GM23338 (cell line): ENCODE measurements at regions not wholly inside any gene's neighbourhood (a gene's known extent, or its start where the extent isn't known, plus 50 kb on each side); places are given as distances from the start of the nearest gene placed in this dataset.

Source experiments
- POLR2AphosphoS5 ChIP-seq: IDR thresholded peaks from 2 replicates; pipeline ENCODE4 v1.6.1; 2016; ENCODE audit warnings: antibody characterized with exemption, low read depth
- TF ChIP-seq, protein P1 (sequence below), 2 experiments: fragments of 200-600 bp in 1 of 2; sonication (generic) in 1 of 2; conservative IDR thresholded peaks; 2 replicates each; pipeline versions ENCODE4 v1.5.1 to v1.6.1; 2016 to 2017; ENCODE audit warnings: antibody characterized with exemption in 2 of 2, low read depth in 2 of 2, mild to moderate bottlenecking in 2 of 2, moderate library complexity in 1 of 2

DNA sequence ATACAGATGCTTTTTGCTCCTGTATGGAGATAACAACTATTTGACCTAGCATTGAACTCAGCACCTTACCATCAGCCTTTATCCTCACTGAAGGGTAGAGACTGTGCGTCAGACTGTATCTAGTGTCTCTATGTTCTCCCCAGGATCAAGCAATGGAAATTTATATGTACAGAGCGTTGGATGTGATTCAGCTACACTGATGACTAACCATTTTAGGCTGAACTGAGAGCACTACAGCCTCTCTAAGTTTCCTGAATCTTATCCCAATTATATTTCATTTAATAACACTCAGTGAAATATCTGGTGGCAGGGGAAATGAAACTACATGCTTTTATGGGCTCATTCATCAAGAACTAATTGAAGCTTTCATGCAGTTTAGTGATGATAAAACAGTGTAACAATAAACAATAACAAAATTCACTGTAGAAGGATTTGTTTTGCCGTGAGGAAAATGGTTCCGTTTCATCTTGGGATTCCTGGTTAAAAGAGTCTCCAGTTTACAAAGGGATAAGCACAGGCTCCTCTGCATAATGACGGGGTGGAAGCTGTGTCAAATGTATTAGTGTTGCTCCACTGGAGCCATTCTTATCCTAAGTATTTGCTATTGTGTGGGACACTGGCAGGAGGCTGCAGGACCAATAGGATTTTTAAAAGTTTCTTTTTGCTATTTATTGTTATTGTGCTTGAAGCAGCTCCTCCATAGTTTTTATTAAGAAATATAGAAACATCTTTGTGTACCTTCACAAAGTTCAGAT, 567.6 kb upstream of the MMS22L start:
- TF ChIP-seq POLR2AphosphoS5 = no peak
- TF ChIP-seq, protein P1, sequence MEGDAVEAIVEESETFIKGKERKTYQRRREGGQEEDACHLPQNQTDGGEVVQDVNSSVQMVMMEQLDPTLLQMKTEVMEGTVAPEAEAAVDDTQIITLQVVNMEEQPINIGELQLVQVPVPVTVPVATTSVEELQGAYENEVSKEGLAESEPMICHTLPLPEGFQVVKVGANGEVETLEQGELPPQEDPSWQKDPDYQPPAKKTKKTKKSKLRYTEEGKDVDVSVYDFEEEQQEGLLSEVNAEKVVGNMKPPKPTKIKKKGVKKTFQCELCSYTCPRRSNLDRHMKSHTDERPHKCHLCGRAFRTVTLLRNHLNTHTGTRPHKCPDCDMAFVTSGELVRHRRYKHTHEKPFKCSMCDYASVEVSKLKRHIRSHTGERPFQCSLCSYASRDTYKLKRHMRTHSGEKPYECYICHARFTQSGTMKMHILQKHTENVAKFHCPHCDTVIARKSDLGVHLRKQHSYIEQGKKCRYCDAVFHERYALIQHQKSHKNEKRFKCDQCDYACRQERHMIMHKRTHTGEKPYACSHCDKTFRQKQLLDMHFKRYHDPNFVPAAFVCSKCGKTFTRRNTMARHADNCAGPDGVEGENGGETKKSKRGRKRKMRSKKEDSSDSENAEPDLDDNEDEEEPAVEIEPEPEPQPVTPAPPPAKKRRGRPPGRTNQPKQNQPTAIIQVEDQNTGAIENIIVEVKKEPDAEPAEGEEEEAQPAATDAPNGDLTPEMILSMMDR (conservative IDR thresholded peaks at IDR 0.05; ENCODE audit: low read depth in 2 of 2) = no peak
